ENCODE measurements at regions not wholly inside any gene's neighbourhood (a gene's known extent, or its start where the extent isn't known, plus 50 kb on each side); places are given as distances from the start of the nearest gene placed in this dataset.

- 60% methylated on average over 6 of the region's 6 CpGs for WGBS (ENCODE audit: insufficient coverage, insufficient replicate concordance, low lambda C conversion rate, missing lambda C conversion rate)
Measured at GRCh38 chr5:159772698-159773061, 143.6 kb upstream of the ADRA1B start.

More at GRCh38 chr5:159772698-159773061, 143.6 kb upstream of the ADRA1B start:
- H3K79me2 ChIP-seq (ENCODE audit: control insufficient read depth, insufficient read depth, low read length): no peaks in the 10 kb centered on the region
- no peak overlapping the region for H2AFZ ChIP-seq (ENCODE audit: control insufficient read depth, low read depth, low read length)
- no peaks in the 10 kb centered on the region for H3K9me3 ChIP-seq (replicated peaks; ENCODE audit: control insufficient read depth, insufficient read depth, low read length)
- H4K20me1 ChIP-seq (ENCODE audit: control insufficient read depth, insufficient read depth): no peaks in the 10 kb centered on the region
- CTCF ChIA-PET: no interaction called here
- FAIRE-seq: no peak
- intact Hi-C loops (cut with micrococcal nuclease; ENCODE audit: unreplicated experiment) (loop anchor here (10.0 kb wide), 1 partner anchor 228 kb away; no protein-coding TSS in a partner anchor), in situ Hi-C loops (cut with MboI) (no loop called here)
- no peak overlapping the region for H3K9ac ChIP-seq (ENCODE audit: control insufficient read depth, insufficient read depth, low read length)
- ATAC-seq: no peak
- SMC1A ChIA-PET (ENCODE audit: uncharacterized antibody, unreplicated experiment): interaction anchor here (1.1 kb wide), 1 partner anchor 17 kb away, joined by 4 read pairs; no protein-coding TSS in a partner anchor
- H3K27ac ChIP-seq (ENCODE audit: control insufficient read depth, insufficient read depth): no peak overlapping the region
- peaks cover 4% of the 10 kb centered on the region for H3K4me1 ChIP-seq (ENCODE audit: control insufficient read depth, insufficient read depth, low read length)
- H3K27me3 ChIP-seq (replicated peaks in 1 of 2; ENCODE audit: control insufficient read depth in 2 of 2, insufficient read depth in 2 of 2, low read length in 1 of 2): no peaks in the 10 kb centered on the region; a peak in 1 of 4 replicates
- H3K36me3 ChIP-seq (ENCODE audit: control insufficient read depth in 2 of 2, insufficient read depth in 2 of 2, low read length in 1 of 2): no peaks in the 10 kb centered on the region
- no peak for DNase-seq (ENCODE audit: low read depth, low spot score)
- peak overlapping the region; percentile 74; the same call in 1 of the 2 replicates for H3K4me2 ChIP-seq (ENCODE audit: control insufficient read depth, insufficient read depth)
- no peak overlapping the region; the same call in 1 of the 2 replicates for H3K4me3 ChIP-seq
- no TSS peak for BruUV-seq (replicated peaks)
- POLR2A ChIA-PET: no interaction called here
- RAD21 ChIA-PET (ENCODE audit: unreplicated experiment): no interaction called here
- TF ChIP-seq DPF2 (IDR thresholded peaks at IDR 0.05): no peak
- TF ChIP-seq NKRF (conservative IDR thresholded peaks at IDR 0.05): no peak
- TF ChIP-seq KLF5 (IDR thresholded peaks at IDR 0.05; ENCODE audit: partially characterized antibody): no peak
- no peak for TF ChIP-seq NRF1 (conservative IDR thresholded peaks at IDR 0.05; ENCODE audit: low read depth, low read length)
- TF ChIP-seq USF2 (IDR thresholded peaks at IDR 0.05; ENCODE audit: borderline replicate concordance, low read depth, low read length): no peak
- no peak for TF ChIP-seq BCL3 (IDR thresholded peaks at IDR 0.05; ENCODE audit: borderline replicate concordance, insufficient read depth, low read depth, low read length, poor library complexity, severe bottlenecking)
- no peak for TF ChIP-seq RFX5 (IDR thresholded peaks at IDR 0.05; ENCODE audit: low read depth, low read length)
- TF ChIP-seq POU2F2 (IDR thresholded peaks at IDR 0.05; ENCODE audit: borderline replicate concordance, low read depth, low read length): no peak
- TF ChIP-seq MEF2A (IDR thresholded peaks at IDR 0.05; ENCODE audit: insufficient read depth, low read depth, low read length): no peak
- no peak for TF ChIP-seq KAT2A (conservative IDR thresholded peaks at IDR 0.05; ENCODE audit: control insufficient read depth, low read depth, low read length)
- TF ChIP-seq SKIL (IDR thresholded peaks at IDR 0.05; ENCODE audit: low read depth, poor library complexity, severe bottlenecking): no peak
- no peak for TF ChIP-seq PAX8 (IDR thresholded peaks at IDR 0.05)
- no peak for TF ChIP-seq CREM (IDR thresholded peaks at IDR 0.05; ENCODE audit: low read depth)
- no peak for TF ChIP-seq ATF2 (IDR thresholded peaks at IDR 0.05; ENCODE audit: low read length)
- no peak for TF ChIP-seq YBX1 (IDR thresholded peaks at IDR 0.05)
- TF ChIP-seq IRF4 (IDR thresholded peaks at IDR 0.05; ENCODE audit: low read depth, low read length): no peak

Data from GM12878 (cell line).